NCI-H510A (cell line): ENCODE measurements at regions not wholly inside any gene's neighbourhood (a gene's known extent, or its start where the extent isn't known, plus 50 kb on each side); places are given as distances from the start of the nearest gene placed in this dataset.

Source experiments
- DNase-seq: peaks from one replicate; lab custom pipeline; 2025; lab: John Stamatoyannopoulos, UW

- no peak for DNase-seq
Measured at GRCh38 chr2:19300961-19301360, 57.5 kb downstream of the OSR1 start.

- DNase-seq, result no peak
Measured at GRCh38 chr2:19299522-19299921, 58.9 kb downstream of the OSR1 start.

- DNase-seq, result no peak
Measured at GRCh38 chr2:19299032-19299431, 59.4 kb downstream of the OSR1 start.

- DNase-seq, result no peak
Measured at GRCh38 chr2:19297716-19298115, 60.7 kb downstream of the OSR1 start.

- no peak for DNase-seq
Measured at GRCh38 chr2:19295998-19296502, 62.4 kb downstream of the OSR1 start.

GRCh38 chr2:19292007-19292406 lies 66.4 kb downstream of the OSR1 start:
- DNase-seq, result no peak

- no peak for DNase-seq
Measured at GRCh38 chr2:19288291-19288690, 70.1 kb downstream of the OSR1 start.

DNA sequence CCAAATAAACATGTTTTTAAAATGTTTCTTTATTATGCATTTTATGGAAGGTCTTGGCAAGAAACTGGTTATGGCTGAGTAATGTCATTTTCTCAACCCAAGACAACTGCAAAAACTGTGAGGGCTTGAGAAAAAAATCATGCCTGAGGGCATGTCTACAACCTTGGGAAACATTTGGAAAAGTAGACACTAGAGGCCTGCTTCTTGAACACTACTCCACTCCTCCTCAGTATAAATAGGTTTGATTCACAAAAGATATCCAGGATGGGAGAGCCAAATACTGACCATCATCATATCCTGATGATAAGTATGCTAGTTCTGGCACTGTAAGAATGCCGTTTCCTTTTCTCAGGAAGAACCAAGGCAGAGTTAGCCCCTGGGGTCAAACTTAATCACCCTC lies 71.1 kb downstream of the OSR1 start:
- DNase-seq, result no peak

DNA sequence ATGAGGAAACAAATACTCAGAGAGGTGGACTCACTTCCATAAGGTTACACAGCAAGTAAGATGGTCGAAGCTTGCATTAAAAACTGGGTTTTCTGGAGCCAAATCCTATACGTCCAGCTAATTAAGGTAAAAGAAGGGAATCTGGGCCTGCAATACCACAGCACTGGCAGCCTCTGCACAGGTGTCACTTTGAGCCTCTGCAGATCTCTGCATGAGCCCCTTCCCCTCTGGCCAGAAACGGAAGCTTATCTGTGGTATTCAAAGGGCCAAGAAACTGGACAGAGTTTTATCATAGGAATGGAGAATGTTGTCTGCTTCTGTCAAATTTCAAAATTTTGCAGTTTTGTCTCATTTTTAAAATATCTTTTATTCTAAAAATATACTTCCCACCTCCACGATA lies 76.1 kb downstream of the OSR1 start:
- no peak for DNase-seq

DNA sequence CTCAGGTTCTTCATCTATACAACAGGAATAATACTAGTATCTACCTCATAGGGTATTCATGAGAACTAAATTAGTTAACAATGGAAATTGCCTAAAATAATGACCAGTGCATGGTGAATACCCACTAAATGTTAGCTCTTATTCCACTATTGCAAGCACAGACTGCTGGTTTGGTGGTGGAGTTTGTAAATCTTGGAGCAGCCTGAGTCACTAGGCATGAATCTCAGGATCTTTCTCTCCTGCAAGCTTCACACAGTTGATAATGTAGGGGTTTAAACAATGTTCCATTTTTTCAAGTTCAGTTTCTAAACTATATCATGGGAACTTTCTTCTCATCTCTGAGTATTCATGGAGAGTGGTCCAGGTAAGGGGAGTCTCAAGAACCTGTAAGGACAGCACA lies 84.0 kb downstream of the OSR1 start:
- no peak for DNase-seq

DNA sequence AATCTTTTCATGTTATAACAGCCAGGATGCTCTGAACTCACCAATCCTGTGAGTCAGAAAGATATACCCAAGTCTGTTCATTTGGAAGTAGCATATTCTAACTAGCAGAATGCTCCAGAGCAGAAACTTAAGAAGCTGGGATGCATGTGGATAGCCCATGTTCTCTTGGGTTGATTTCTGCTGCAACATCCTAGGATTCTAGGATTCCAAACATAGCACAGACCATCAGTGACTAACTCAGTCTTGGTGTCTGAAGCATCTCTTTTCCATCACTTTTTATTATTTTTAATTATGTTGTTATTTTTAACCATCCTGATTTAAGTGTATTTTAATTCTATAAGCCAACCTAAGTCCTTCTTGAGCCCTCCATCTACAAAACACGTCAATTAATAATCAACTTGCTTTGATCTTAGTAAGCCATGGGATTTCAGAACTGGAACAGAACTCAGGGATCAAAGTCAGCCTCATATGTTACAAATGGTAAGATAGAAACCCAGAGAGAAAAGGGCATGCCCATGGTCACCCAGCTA lies 85.4 kb downstream of the OSR1 start:
- no peak for DNase-seq

DNA sequence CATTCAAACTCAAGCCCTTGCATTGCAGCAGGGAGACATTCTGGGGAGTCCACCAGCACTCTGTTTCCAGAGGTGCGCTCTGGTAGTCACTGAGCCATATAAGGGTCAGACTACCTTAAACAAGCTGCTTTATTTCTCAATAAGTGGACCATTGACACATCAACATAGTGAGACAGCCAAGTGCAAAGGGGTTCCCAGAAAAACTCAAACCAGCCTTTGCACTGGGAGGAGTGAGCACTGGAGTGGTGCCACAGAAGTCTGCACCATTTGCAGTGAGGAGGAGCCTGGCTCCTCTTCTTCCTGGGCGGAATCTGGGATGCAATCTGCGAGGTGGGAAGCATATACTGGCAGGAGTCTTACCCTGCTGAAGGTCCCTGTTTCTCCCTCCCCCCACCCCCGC lies 86.4 kb downstream of the OSR1 start:
- no peak for DNase-seq

GRCh38 chr2:19264852-19265251 lies 93.6 kb downstream of the OSR1 start:
- DNase-seq, result no peak

- no peak for DNase-seq
Measured at GRCh38 chr2:19262150-19262549, 96.3 kb downstream of the OSR1 start.

DNA sequence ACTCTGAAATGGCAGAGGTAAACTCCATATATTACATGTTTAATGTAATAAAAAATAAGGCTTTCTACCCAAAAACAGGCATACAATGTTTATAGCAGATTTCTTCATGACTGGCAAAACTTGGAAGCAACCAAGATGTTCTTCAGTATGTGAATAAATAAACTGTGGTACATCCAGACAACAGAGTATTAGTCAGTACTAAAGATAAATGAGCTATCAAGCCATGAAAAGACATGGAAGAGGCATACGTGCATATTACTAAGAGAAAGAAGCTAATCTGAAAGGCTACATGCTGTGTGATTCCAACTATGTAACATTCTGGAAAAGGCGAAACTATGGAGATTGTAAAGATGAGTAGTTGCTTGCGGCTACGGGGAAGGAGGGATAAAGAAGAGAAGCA lies 97.4 kb downstream of the OSR1 start:
- no peak for DNase-seq

DNA sequence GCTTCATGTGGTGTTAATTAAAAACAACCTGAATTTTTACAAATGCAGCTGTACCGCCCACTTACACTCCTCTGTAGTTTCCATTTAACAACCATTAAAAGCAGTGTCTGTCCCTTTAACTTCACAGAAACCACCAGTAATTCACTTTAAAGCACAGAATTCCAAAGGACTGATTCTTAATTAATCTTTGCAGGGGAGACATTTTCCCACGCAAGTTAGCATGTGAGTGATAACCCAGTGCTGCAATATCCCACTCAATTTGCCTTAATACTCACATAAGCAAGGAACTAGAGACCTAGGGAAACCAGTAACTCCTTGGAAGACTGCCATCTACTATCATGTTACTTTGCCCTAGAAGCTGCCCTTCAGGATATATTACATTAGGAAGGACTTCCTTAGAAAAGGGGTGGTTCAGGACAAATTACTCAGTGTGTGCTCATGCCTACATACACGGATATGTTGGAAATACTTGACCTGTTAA lies 102.3 kb downstream of the OSR1 start:
- no peak for DNase-seq

- DNase-seq, result no peak
Measured at GRCh38 chr2:19255481-19255880, 102.9 kb downstream of the OSR1 start.

GRCh38 chr2:19251554-19251953 lies 106.9 kb downstream of the OSR1 start:
- DNase-seq, result no peak

DNA sequence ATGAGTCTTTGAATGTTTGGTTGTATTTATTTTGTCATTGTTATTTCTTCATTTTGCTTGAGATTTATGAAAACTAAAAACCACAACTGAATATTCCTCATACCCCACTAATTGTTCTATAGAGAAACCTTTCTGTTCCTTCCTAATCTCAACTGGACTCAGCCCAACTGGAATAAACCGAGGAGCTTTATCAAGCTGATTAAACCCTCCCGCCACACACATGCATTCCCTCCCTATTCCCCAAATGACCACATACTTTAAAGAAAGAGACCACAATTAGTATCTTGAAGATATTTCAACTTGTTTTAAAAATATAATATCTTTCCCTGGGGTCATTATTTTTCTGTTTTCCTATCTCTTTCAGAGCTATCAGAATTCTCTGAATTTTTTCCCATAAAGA lies 107.5 kb downstream of the OSR1 start:
- DNase-seq, result no peak

DNA sequence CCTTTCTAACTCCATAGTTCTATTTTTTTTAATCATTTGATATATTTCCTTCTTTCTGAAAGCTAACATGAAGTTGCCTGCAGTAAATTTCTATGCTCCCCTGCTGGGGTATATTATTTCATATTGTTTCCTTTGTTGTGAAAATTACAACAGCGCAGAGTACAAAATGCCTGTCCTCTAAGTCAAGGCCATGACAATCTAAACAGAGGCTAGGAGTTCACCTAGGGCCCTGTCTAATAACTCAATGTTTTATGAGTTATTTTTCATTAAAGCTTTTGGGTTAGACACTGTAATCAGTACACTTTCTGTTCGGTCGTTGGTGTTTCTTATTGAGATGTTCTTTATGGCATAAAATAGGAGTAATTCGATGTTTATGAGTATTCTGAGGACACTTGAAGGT lies 111.2 kb downstream of the OSR1 start:
- DNase-seq, result no peak

- no peak for DNase-seq
Measured at GRCh38 chr2:19246496-19246895, 111.9 kb downstream of the OSR1 start.

DNA sequence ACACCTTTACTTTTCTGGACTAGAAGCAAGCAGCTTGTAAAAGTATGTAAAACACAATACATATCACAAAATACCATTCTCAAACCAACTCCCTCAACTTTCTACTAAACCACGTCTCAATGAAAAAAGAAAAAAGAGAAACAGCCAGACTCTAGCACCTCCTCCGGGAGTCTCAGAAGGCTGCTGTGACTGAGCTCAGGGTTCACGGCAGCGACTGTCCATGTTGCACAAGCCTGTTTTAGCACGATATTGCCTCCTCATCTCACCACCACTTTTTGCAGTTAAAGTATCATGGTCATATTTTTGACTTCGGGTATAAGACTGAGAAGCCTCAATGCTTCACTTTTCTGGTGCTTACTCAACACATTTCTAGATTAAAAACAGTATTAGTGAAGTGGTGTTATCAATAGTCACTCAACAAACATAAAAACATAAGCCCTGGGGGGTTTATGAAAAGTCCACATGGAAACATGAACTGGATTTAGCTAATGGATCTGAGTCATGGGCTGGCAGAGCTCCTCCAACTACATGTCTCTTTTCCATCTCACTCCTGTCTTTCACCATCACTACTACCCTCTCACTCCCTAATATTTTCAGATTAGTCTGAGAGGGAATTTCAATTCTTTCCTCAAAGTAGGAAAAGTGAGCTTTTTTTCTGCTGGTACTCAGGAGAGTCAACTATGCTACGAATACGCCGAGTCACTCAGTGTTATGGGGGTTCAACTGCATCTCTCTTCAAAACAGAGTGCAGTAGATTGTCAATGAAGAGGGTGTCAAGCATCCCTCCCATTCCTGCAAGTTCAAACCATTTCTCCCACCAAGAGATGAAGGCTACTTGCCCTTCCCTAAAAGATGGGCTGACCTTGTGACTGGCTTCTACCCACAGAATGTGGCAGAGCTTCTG lies 113.7 kb downstream of the OSR1 start:
- no peak for DNase-seq

DNA sequence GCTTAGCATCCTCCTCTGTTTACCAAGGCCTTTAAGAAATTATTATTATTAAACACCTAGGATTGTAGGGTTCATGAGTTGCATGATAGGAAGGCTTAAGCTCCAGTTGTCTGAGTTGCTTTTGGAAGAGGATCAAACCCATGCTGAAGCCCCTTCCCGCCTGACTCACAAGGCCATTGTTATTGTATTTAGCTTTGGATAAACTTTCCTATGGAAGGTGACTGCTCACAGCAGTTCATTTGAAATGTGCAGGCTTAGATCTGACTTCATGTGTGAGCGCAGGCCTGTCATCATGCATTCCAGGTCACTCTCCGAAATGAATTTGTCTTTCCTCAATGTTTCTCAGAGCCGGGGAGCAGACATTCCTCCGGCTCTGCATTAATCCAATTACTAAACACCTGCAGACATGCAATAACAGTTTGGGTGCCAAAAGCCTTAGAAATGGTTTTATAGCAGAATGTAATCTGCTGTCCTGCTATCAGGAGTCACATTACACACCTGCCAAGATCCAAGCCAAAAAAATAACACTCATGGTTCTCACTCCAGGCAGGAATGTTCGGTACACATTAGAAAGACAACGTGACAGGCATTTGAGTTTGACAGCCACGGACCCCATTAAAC lies 119.9 kb downstream of the OSR1 start:
- no peak for DNase-seq
